Fibroblast of pulmonary artery (primary cell): ENCODE measurements at regions not wholly inside any gene's neighbourhood (a gene's known extent, or its start where the extent isn't known, plus 50 kb on each side); places are given as distances from the start of the nearest gene placed in this dataset.
A peak's percentile ranks its signal among the peaks of the same experiment; 100 is the strongest.
"Not testable (repeated sequence)": the region's sequence is repeated elsewhere in the genome, so short reads cannot be mapped to it uniquely, and the experiment has no call there.

Source experiments
- DNase-seq: peaks from one replicate; pipeline ENCODE4 v3.0.0-alpha.2; 2010; ENCODE audit warnings: low read depth
- H3K4me3 ChIP-seq: replicated peaks from 2 replicates; pipeline ENCODE4 v1.5.1; 2011; ENCODE audit warnings: low read depth, mild to moderate bottlenecking, control low read depth, low read length, moderate library complexity
- TF ChIP-seq, protein P1 (sequence below): IDR thresholded peaks from 2 replicates; pipeline ENCODE4 v1.5.1; 2011; ENCODE audit warnings: mild to moderate bottlenecking, control low read depth, low read length, inconsistent platforms; ENCODE audit errors: missing control alignments

DNA sequence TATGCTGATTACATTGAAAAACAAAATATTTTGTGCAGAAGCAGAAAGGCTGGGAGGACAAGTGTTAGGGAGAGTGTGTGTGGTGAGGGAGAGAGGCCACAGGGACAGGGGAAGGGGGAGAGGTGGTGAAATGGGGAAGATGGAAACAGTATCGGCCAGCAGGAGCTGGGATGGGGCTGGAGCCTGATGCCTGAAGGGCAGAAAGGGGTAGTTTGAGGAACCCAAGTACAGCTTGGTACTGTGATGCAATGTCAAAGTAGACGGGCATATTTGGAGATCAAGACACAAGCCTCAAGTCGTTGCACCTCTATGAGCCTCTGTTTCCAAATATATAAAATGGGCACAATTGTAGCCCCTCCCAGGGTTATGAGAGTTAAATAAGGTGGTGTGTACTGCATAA lies 152.1 kb downstream of the LPIN1 start:
- no peak overlapping the region for H3K4me3 ChIP-seq
- no peak for DNase-seq
- TF ChIP-seq, protein P1, sequence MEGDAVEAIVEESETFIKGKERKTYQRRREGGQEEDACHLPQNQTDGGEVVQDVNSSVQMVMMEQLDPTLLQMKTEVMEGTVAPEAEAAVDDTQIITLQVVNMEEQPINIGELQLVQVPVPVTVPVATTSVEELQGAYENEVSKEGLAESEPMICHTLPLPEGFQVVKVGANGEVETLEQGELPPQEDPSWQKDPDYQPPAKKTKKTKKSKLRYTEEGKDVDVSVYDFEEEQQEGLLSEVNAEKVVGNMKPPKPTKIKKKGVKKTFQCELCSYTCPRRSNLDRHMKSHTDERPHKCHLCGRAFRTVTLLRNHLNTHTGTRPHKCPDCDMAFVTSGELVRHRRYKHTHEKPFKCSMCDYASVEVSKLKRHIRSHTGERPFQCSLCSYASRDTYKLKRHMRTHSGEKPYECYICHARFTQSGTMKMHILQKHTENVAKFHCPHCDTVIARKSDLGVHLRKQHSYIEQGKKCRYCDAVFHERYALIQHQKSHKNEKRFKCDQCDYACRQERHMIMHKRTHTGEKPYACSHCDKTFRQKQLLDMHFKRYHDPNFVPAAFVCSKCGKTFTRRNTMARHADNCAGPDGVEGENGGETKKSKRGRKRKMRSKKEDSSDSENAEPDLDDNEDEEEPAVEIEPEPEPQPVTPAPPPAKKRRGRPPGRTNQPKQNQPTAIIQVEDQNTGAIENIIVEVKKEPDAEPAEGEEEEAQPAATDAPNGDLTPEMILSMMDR, result no peak

DNA sequence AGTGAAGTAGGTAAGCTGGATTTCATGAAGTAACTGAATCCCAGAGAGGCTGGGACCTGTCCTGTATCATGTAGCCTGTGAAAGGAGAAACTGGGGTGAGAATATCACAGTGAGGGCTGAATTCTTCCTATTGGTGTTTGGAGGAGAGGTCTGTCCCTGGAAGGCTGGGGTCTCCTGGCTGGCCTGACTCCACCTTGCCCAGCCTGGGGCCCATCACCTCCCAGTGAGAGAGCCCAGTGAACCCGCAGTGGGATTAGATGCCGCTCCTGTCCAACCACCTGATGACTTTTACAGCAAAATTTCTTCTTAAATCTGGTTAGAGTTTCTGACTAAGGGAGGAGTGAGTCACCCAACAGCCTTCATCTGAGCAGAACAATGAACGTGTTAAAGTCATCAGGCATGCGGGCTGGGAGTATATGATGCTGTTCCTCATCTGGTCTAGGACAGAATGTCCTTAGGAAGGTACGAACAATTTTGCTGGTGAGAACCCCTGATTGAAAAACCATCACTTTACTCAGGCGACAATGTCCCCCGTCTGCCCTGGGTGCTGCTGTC lies 152.9 kb downstream of the LPIN1 start:
- TF ChIP-seq, protein P1, result no peak
- peak; percentile 69 for DNase-seq
- no peak overlapping the region for H3K4me3 ChIP-seq

DNA sequence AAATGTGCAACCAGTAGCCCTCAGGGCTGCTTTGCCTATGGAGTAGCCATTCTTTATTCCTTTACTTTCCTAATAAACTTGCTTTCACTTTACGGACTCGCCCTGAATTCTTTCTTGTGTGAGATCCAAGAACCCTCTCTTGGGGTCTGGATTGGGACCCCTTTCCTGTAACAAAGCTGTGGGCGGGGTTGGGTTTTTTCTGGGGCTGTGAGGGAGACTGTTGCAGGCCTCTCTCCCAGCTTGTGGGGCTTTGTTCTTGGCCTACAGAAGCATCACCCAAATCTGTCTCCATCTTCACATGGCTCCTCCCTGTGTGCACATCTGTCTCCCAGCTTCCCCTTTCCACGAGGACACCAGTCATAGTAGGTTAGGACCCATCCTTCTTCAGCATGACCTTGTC lies 154.5 kb downstream of the LPIN1 start:
- H3K4me3 ChIP-seq, DNase-seq: not testable (repeated sequence)

DNA sequence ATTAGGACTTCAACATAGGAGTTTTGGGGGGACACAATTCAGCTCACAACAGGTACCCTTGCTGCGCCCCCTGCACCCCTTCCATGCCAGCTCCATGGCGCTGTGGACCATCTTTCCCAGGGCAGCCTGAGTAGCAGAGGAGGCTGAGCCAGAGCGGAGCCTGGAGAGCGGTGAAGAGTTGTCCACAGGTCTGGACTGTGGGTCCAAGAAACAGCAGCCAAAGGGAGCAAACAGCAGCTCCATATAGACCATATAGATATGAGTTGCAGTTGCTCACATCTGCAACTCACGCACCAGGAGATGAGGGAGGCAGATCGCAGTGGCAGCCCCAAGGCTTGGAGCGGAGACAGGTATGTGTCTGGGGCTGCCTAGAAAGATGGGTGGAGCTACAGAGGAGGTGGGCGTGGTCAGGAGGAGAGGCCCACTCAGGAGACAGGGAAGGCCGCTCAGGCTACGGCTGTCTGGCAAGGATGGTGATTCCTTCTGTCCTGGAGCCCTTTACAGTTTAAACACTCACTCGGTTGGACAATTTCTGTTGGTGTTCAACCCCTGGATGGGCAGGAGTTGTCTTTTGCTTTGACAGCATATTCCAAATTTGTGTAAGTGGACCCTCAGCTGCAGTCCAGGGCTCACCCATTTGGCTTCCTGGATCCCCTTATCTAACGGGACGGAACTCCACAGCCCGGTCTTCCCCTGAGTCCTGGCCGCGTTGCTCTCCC lies 155.1 kb downstream of the LPIN1 start:
- TF ChIP-seq, protein P1, result no peak

DNA sequence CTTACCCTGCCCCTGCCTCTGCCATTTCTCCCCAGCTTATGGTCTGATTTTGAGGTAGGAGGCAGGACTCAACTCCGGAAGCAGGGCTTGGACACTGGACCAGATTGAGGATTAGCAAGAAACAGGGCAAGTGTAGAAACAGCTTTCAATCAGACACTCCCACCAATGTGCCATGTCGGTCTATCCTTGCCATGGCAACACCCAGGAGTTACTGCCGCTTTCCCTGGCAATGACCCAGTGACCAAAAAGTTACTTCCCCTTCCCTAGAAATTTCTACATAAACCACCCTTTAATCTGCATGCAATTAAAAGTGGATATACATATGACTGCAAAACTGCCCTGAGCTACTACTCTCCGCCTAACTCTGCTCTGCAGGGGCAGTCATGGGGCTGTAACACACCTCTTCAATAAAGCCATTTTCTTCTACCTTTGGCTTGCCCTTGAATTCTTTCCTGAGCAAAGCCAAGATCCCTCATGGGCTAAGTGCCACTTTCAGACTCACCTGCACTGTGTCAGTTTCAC lies 156.7 kb downstream of the LPIN1 start:
- TF ChIP-seq, protein P1, result no peak
- no peak for DNase-seq
- no peak overlapping the region for H3K4me3 ChIP-seq

More for the DNA sequence above, 155.1 kb downstream of the LPIN1 start:
- no peak overlapping the region for H3K4me3 ChIP-seq
- no peak for DNase-seq

DNA sequence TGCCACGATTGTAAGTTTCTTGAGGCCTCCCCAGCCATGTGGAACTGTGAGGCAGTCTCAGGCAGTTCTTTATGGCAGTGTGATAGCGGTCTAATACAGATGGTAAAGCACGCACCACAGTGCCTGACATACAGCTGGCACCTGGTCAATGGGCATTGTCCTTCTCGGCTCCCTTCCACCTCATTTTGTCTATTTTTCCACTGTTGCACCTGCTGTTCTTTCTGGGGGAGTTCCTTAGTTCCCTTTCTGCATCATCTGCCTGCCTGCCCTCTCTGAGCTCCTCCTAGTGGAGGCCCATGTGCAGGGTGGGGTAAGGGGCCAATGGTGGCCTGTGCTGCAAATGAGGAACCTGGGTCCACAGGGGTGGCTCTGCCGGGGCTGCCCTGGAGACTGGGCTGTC lies 157.6 kb downstream of the LPIN1 start:
- H3K4me3 ChIP-seq, result no peak overlapping the region
- TF ChIP-seq, protein P1, result no peak
- DNase-seq, result no peak

DNA sequence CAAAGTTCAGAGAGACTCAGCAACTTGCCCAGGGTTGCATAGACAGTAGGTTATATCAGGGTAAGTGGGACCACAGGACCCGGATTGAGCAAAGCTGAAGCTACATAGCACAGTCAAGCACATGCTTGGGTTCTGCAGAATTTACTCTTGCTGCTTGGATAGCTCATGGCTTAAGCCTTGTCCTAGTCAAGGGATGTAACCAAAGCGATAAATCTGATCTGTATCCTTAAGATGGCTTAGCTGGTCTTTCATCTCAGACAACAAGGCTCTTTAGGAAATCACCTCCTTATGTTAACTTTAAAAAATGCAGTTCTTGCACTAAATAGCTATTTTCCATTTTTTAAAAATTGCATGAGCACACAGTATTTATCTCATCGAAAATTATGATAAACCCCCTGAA lies 158.5 kb downstream of the LPIN1 start:
- no peak overlapping the region for H3K4me3 ChIP-seq
- no peak for DNase-seq
- TF ChIP-seq, protein P1, result no peak
